GM23338 (cell line): ENCODE measurements at regions not wholly inside any gene's neighbourhood (a gene's known extent, or its start where the extent isn't known, plus 50 kb on each side); places are given as distances from the start of the nearest gene placed in this dataset.

Source experiments
- ATAC-seq: fragments of 200-7000 bp; cut with Tn5 transposase; 3 replicates; pipeline ENCODE4 v1.9.1; 2020
- DNase-seq: peaks from one replicate; pipeline ENCODE4 v3.0.0-alpha.2; 2015; ENCODE audit warnings: low spot score
- H2AFZ ChIP-seq: fragments of 200-600 bp; sonication (generic); 2 replicates; pipeline ENCODE4 v1.8.0; 2016; ENCODE audit warnings: antibody characterized with exemption, mild to moderate bottlenecking, moderate library complexity
- H3F3A ChIP-seq: fragments of 200-600 bp; sonication (generic); replicated peaks from 2 replicates; pipeline ENCODE4 v1.8.0; 2017; ENCODE audit warnings: antibody characterized with exemption, mixed run types, low read depth
- H3K27ac ChIP-seq: fragments of 200-600 bp; sonication (generic); 2 replicates; pipeline ENCODE4 v1.6.1; 2016; ENCODE audit warnings: low read depth
- H3K27me3 ChIP-seq: fragments of 200-600 bp; sonication (generic); 2 replicates; pipeline ENCODE4 v1.8.0; 2016; ENCODE audit warnings: mild to moderate bottlenecking, mixed run types, moderate library complexity; ENCODE audit not compliant: insufficient read depth
- H3K36me3 ChIP-seq: fragments of 200-600 bp; sonication (generic); 2 replicates; pipeline ENCODE4 v1.8.0; 2016; ENCODE audit warnings: mild to moderate bottlenecking; ENCODE audit not compliant: insufficient read depth
- H3K4me1 ChIP-seq: fragments of 200-600 bp; sonication (generic); 2 replicates; pipeline ENCODE4 v1.8.0; 2016; ENCODE audit warnings: mild to moderate bottlenecking, moderate library complexity; ENCODE audit not compliant: insufficient read depth
- H3K4me2 ChIP-seq: fragments of 200-600 bp; sonication (generic); 2 replicates; pipeline ENCODE4 v1.7.1; 2017; ENCODE audit warnings: mixed run types
- H3K4me3 ChIP-seq: fragments of 200-600 bp; sonication (generic); 2 replicates; pipeline ENCODE4 v1.6.1; 2016; ENCODE audit warnings: mixed run types
- H3K79me2 ChIP-seq: fragments of 200-600 bp; sonication (generic); replicated peaks from 2 replicates; pipeline ENCODE4 v1.8.0; 2017; ENCODE audit warnings: mild to moderate bottlenecking; ENCODE audit not compliant: insufficient read depth
- H3K9me2 ChIP-seq: fragments of 200-600 bp; sonication (generic); 2 replicates; pipeline ENCODE4 v1.8.0; 2017; ENCODE audit not compliant: insufficient read depth
- H4K20me1 ChIP-seq: fragments of 200-600 bp; sonication (generic); replicated peaks from 2 replicates; pipeline ENCODE4 v1.8.0; 2017; ENCODE audit warnings: mild to moderate bottlenecking; ENCODE audit not compliant: insufficient read depth
- H3K27ac Mint-ChIP-seq: 2 replicates; pipeline ENCODE4 v1.8.0; 2020; ENCODE audit warnings: inconsistent platforms, mild to moderate bottlenecking, moderate library complexity, mixed read lengths
- H3K27me3 Mint-ChIP-seq: 3 replicates; pipeline ENCODE4 v1.8.0; 2022; ENCODE audit warnings: low read depth, mild to moderate bottlenecking, moderate library complexity, mixed read lengths, inconsistent platforms; ENCODE audit not compliant: insufficient read depth, poor library complexity
- H3K36me3 Mint-ChIP-seq: 3 replicates; pipeline ENCODE4 v1.8.0; 2021; ENCODE audit warnings: low read depth, mild to moderate bottlenecking, inconsistent platforms, moderate library complexity, mixed read lengths
- H3K4me1 Mint-ChIP-seq: 3 replicates; pipeline ENCODE4 v1.8.0; 2020; ENCODE audit warnings: mild to moderate bottlenecking, inconsistent platforms, mixed read lengths
- H3K4me3 Mint-ChIP-seq: 3 replicates; pipeline ENCODE4 v1.8.0; 2021; ENCODE audit warnings: moderate library complexity, mild to moderate bottlenecking, inconsistent platforms, mixed read lengths
- H3K9me3 Mint-ChIP-seq: 3 replicates; pipeline ENCODE4 v1.8.0; 2020; ENCODE audit warnings: moderate library complexity, mild to moderate bottlenecking, inconsistent platforms, mixed read lengths
- CREB1 ChIP-seq: fragments of 250-450 bp; sonication (Bioruptor Pico); IDR thresholded peaks from 2 replicates; pipeline ENCODE4 v1.5.0; 2020; ENCODE audit warnings: low read depth, mild to moderate bottlenecking, moderate library complexity
- ETS1 ChIP-seq: IDR thresholded peaks from 2 replicates; pipeline ENCODE4 v1.6.1; 2016; ENCODE audit warnings: antibody characterized with exemption
- EZH2 ChIP-seq: fragments of 200-600 bp; sonication (generic); IDR thresholded peaks from one replicate; pipeline ENCODE4 v1.8.0; 2017; ENCODE audit warnings: antibody characterized with exemption, mild to moderate bottlenecking, low read depth; ENCODE audit not compliant: unreplicated experiment
- EZH2phosphoT487 ChIP-seq: fragments of 200-600 bp; sonication (generic); IDR thresholded peaks from one replicate; pipeline ENCODE4 v1.8.1; 2018; ENCODE audit warnings: antibody characterized with exemption; ENCODE audit not compliant: unreplicated experiment
- JUNB ChIP-seq: IDR thresholded peaks from one replicate; pipeline ENCODE4 v1.6.1; 2016; ENCODE audit warnings: antibody characterized with exemption; ENCODE audit not compliant: unreplicated experiment
- NANOG ChIP-seq: IDR thresholded peaks from 2 replicates; pipeline ENCODE4 v1.6.1; 2016; ENCODE audit warnings: antibody characterized with exemption, borderline replicate concordance
- POLR2AphosphoS5 ChIP-seq: IDR thresholded peaks from 2 replicates; pipeline ENCODE4 v1.6.1; 2016; ENCODE audit warnings: antibody characterized with exemption, low read depth
- STAT1 ChIP-seq: IDR thresholded peaks from one replicate; pipeline ENCODE4 v1.6.1; 2016; ENCODE audit warnings: antibody characterized with exemption; ENCODE audit not compliant: unreplicated experiment
- ZNF114 ChIP-seq: fragments of 250-450 bp; sonication (Bioruptor Pico); IDR thresholded peaks from 2 replicates; pipeline ENCODE4 v1.5.0; 2020; ENCODE audit warnings: mild to moderate bottlenecking, moderate library complexity
- ZNF331 ChIP-seq: fragments of 250-450 bp; sonication (Bioruptor Pico); IDR thresholded peaks from 2 replicates; pipeline ENCODE4 v1.5.0; 2020; ENCODE audit warnings: low read depth, mild to moderate bottlenecking, moderate library complexity
- ZNF462 ChIP-seq: fragments of 250-450 bp; sonication (Bioruptor Pico); IDR thresholded peaks from 2 replicates; pipeline ENCODE4 v1.5.0; 2020; ENCODE audit warnings: mild to moderate bottlenecking, moderate library complexity
- TF ChIP-seq, protein P1 (sequence below): IDR thresholded peaks from one replicate; pipeline ENCODE4 v1.6.1; 2018; ENCODE audit warnings: antibody characterized with exemption; ENCODE audit not compliant: unreplicated experiment
- TF ChIP-seq, protein P2 (sequence below), 2 experiments: fragments of 200-600 bp in 1 of 2; sonication (generic) in 1 of 2; conservative IDR thresholded peaks; 2 replicates each; pipeline versions ENCODE4 v1.5.1 to v1.6.1; 2016 to 2017; ENCODE audit warnings: antibody characterized with exemption in 2 of 2, low read depth in 2 of 2, mild to moderate bottlenecking in 2 of 2, moderate library complexity in 1 of 2

- TF ChIP-seq ZNF331 = no peak
- TF ChIP-seq ZNF114 = no peak
- TF ChIP-seq, protein P1, sequence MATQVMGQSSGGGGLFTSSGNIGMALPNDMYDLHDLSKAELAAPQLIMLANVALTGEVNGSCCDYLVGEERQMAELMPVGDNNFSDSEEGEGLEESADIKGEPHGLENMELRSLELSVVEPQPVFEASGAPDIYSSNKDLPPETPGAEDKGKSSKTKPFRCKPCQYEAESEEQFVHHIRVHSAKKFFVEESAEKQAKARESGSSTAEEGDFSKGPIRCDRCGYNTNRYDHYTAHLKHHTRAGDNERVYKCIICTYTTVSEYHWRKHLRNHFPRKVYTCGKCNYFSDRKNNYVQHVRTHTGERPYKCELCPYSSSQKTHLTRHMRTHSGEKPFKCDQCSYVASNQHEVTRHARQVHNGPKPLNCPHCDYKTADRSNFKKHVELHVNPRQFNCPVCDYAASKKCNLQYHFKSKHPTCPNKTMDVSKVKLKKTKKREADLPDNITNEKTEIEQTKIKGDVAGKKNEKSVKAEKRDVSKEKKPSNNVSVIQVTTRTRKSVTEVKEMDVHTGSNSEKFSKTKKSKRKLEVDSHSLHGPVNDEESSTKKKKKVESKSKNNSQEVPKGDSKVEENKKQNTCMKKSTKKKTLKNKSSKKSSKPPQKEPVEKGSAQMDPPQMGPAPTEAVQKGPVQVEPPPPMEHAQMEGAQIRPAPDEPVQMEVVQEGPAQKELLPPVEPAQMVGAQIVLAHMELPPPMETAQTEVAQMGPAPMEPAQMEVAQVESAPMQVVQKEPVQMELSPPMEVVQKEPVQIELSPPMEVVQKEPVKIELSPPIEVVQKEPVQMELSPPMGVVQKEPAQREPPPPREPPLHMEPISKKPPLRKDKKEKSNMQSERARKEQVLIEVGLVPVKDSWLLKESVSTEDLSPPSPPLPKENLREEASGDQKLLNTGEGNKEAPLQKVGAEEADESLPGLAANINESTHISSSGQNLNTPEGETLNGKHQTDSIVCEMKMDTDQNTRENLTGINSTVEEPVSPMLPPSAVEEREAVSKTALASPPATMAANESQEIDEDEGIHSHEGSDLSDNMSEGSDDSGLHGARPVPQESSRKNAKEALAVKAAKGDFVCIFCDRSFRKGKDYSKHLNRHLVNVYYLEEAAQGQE = no peak
Observed at GRCh38 chr4:26001816-26002215, 87.8 kb downstream of the SMIM20 start (continued).

DNA sequence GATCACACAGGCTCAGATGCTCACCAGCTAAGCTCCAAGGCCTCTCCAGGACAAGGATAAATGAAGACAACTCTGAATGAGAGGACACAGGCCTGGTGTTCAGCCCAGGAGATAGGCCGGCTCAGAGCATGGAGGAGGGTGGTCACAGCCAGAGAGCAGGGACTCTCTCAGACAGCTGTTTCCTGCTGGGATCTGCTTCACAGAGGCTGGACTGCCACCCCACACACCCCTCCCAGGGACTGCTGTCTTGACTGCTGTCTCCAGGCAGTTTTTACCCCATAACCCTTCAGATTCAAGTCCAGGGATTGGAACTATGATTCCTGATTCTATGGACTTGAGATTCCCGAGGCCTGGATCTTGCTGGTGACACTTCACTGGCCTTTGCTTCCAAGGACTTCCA is 89.0 kb downstream of the SMIM20 start:
- DNase-seq = no peak
- peaks cover 5% of the 10 kb centered on the region for H3K27me3 Mint-ChIP-seq
- no peaks in the 10 kb centered on the region for H3K36me3 ChIP-seq
- H3K4me1 ChIP-seq = no peaks in the 10 kb centered on the region
- no peaks in the 10 kb centered on the region; the same call in 2 of the 3 replicates for H3K36me3 Mint-ChIP-seq
- H3K4me2 ChIP-seq = no peak overlapping the region
- H3K9me2 ChIP-seq = no peaks in the 10 kb centered on the region
- H2AFZ ChIP-seq = no peak overlapping the region
- H3K4me3 Mint-ChIP-seq = no peak overlapping the region
- no peak for ATAC-seq
- peaks cover 4% of the 10 kb centered on the region; the same call in 1 of the 3 replicates for H3K4me1 Mint-ChIP-seq
- no peaks in the 10 kb centered on the region for H3K79me2 ChIP-seq
- H3F3A ChIP-seq = no peaks in the 10 kb centered on the region
- no peaks in the 10 kb centered on the region for H3K27me3 ChIP-seq
- H3K4me3 ChIP-seq = no peak overlapping the region
- H4K20me1 ChIP-seq = no peaks in the 10 kb centered on the region
- H3K9me3 Mint-ChIP-seq = peaks cover 3% of the 10 kb centered on the region; the same call in 2 of the 3 replicates
- no peak overlapping the region for H3K27ac Mint-ChIP-seq
- no peak overlapping the region for H3K27ac ChIP-seq
- TF ChIP-seq JUNB (no peak), ZNF462 (no peak), STAT1 (no peak), ZNF331 (no peak), NANOG (no peak), EZH2 (no peak), EZH2phosphoT487 (no peak), ZNF114 (no peak), POLR2AphosphoS5 (no peak), ETS1 (no peak), CREB1 (CRISPR knock-in tag) (no peak)
- TF ChIP-seq, protein P2, sequence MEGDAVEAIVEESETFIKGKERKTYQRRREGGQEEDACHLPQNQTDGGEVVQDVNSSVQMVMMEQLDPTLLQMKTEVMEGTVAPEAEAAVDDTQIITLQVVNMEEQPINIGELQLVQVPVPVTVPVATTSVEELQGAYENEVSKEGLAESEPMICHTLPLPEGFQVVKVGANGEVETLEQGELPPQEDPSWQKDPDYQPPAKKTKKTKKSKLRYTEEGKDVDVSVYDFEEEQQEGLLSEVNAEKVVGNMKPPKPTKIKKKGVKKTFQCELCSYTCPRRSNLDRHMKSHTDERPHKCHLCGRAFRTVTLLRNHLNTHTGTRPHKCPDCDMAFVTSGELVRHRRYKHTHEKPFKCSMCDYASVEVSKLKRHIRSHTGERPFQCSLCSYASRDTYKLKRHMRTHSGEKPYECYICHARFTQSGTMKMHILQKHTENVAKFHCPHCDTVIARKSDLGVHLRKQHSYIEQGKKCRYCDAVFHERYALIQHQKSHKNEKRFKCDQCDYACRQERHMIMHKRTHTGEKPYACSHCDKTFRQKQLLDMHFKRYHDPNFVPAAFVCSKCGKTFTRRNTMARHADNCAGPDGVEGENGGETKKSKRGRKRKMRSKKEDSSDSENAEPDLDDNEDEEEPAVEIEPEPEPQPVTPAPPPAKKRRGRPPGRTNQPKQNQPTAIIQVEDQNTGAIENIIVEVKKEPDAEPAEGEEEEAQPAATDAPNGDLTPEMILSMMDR (conservative IDR thresholded peaks at IDR 0.05; ENCODE audit: low read depth in 2 of 2) = no peak
